ENCODE measurements at regions not wholly inside any gene's neighbourhood (a gene's known extent, or its start where the extent isn't known, plus 50 kb on each side); places are given as distances from the start of the nearest gene placed in this dataset.
"Not testable (repeated sequence)": the region's sequence is repeated elsewhere in the genome, so short reads cannot be mapped to it uniquely, and the experiment has no call there.

DNA sequence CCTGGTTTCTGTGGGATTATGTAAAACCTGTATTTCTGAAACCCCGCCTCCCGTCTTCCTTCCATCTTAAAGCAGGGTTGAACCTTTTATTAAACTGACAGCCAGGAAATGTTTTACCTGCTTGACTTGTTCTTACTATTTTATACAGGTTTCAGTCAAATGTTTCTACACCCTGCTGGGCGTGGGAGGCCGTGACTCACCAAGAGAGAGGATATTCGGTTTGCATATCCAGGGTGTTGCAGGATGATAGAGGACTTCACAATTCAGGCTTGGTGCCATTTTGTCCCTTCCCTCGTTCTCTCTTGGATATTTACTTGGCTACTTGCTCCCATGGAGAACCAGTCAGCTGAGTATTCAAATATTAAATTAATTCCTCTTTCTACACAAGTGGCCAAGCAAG lies 69.7 kb downstream of the ARF6 start:
- TF ChIP-seq CTCF (IDR thresholded peaks at IDR 0.05; ENCODE audit: borderline replicate concordance, insufficient read depth, low read depth, low read length), result no peak
- H3K4me3 ChIP-seq (ENCODE audit: low read depth, low read length), result no peak overlapping the region

DNA sequence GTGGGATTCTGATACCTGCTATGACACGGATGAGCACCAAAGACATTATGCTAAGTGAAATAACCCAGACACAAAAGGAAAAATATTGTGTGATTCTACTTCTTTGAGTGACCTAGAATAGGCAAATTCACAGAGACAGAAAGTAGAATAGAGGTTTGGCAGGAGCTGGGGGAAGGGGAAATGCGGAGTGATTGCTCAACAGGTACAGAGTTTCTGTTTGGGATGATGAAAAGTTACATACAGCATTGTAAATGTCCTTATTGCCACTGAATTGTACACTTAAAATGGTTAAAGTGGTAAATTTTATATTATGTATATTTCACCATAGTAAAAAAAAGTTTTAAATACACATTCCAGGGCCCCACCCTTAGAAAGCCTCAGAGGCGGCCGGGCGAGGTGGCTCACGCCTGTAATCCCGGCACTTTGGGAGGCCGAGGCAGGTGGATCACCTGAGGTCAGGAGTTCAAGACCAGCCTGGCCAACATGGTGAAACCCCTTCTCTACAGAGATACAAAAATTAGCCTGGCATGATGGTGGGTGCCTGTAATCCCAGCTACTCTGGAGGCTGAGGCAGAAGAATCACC lies 72.3 kb downstream of the ARF6 start:
- not testable (repeated sequence) for H3K4me3 ChIP-seq (ENCODE audit: low read depth, low read length)

DNA sequence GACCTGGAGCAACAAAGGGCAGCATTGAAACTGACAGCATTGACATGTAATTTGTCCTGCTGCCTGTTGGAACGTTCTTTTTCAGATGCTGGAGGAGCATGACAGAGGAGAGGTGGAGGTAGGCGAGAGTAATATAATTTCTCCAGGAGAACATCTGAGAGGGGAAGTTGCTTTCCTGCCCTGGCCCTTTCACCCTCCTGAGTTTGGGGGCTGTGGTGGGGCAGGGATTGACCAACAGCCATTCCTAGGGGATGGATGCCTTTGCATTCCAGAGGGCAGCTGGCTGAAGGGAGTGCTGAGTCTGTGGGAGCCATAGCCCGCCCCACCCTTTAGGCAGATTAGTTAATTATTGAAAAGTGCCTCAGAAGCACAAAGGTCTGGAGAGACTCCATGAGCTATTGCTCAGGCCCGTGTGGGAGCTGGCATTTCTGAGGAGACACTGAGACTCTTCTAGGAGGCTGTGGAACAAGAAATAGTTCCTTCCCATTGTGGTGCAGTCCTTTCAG lies 73.5 kb downstream of the ARF6 start:
- TF ChIP-seq CTCF (IDR thresholded peaks at IDR 0.05; ENCODE audit: borderline replicate concordance, insufficient read depth, low read depth, low read length), result no peak
- no peak overlapping the region for H3K4me3 ChIP-seq (ENCODE audit: low read depth, low read length)

- TF ChIP-seq CTCF (IDR thresholded peaks at IDR 0.05; ENCODE audit: borderline replicate concordance, insufficient read depth, low read depth, low read length), result no peak
These were observed 74.2 kb downstream of the ARF6 start for GRCh38 chr14:49966971-49967630.

GRCh38 chr14:49969961-49970360 lies 77.1 kb downstream of the ARF6 start:
- no peak overlapping the region for H3K4me3 ChIP-seq (ENCODE audit: low read depth, low read length)
- no peak for TF ChIP-seq CTCF (IDR thresholded peaks at IDR 0.05; ENCODE audit: borderline replicate concordance, insufficient read depth, low read depth, low read length)

More at GRCh38 chr14:49966971-49967630, 74.2 kb downstream of the ARF6 start:
- H3K4me3 ChIP-seq (ENCODE audit: low read depth, low read length), result no peak overlapping the region

GRCh38 chr14:49970474-49971147 lies 77.7 kb downstream of the ARF6 start:
- TF ChIP-seq CTCF (IDR thresholded peaks at IDR 0.05; ENCODE audit: borderline replicate concordance, insufficient read depth, low read depth, low read length), result no peak
- no peak overlapping the region for H3K4me3 ChIP-seq (ENCODE audit: low read depth, low read length)

DNA sequence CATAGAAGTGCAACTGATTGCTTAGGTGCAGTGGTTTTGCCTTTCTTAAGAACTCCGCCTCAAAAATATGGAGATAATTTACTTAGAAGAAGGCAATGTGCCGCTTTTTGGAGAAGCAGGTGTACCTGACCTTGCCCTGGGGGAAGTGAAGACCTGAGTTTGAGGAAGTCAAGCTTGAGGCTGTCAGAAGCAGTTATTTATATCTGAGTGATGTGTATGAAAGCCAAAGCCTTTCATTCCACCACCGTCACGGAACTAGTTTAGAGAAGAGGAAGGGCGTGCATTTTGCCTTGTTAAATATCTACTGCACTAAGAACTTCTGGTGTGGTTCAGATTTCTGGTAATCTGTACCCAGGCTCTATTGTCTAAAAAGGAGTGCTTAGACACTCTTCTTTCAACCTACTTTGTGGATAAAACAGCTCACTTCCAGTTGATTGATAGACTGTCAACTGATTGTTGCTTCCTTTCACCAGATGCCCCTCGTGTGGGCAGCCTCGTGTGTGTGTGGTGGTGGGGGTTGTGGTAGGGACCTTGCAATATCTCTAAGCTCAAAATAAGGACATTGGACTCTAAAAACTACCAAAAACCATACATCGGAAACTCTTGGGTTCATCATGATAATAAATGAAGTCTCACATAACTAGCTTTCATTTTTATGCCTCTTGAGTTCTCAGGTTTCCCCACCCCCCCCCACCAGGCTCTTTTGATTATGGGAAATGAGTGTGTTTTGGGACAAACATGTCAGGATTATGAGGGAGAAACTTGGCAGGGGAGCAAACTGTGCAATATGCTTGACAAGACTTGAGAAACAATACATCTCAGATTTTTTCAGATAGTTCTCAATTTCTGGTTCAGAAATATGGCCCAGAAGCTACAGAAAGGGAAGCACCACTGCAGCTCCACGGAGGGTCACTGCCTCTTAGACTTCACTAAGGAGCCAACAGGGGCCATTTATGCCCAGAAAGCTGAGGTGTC lies 78.6 kb downstream of the ARF6 start:
- no peak for TF ChIP-seq CTCF (IDR thresholded peaks at IDR 0.05; ENCODE audit: borderline replicate concordance, insufficient read depth, low read depth, low read length)
- H3K4me3 ChIP-seq (ENCODE audit: low read depth, low read length), result peak overlapping the region; percentile 31
